PFSK-1 (cell line): ENCODE measurements at regions not wholly inside any gene's neighbourhood (a gene's known extent, or its start where the extent isn't known, plus 50 kb on each side); places are given as distances from the start of the nearest gene placed in this dataset.

Source experiments
- POLR2AphosphoS5 ChIP-seq: IDR thresholded peaks from 2 replicates; pipeline ENCODE4 v1.6.1; 2012; ENCODE audit warnings: low read depth, mild to moderate bottlenecking, control low read depth, low read length, moderate library complexity
- TAF1 ChIP-seq: IDR thresholded peaks from 2 replicates; pipeline ENCODE4 v1.6.1; 2012; ENCODE audit warnings: low read length, control low read depth, borderline replicate concordance; ENCODE audit not compliant: insufficient read depth

- TF ChIP-seq TAF1 (no peak), POLR2AphosphoS5 (no peak)
Measured at GRCh38 chr2:79453918-79454317, 58.9 kb upstream of the CTNNA2 start.
